NAMALWA (cell line): ENCODE measurements at regions not wholly inside any gene's neighbourhood (a gene's known extent, or its start where the extent isn't known, plus 50 kb on each side); places are given as distances from the start of the nearest gene placed in this dataset.

Source experiments
- DNase-seq: peaks from one replicate; pipeline ENCODE4 v3.0.0-alpha.2; 2015; ENCODE audit warnings: low spot score

- no peak for DNase-seq
Measured at GRCh38 chr2:15701341-15701907, 109.8 kb downstream of the DDX1 start.

GRCh38 chr2:15701991-15702390 is 110.3 kb downstream of the DDX1 start:
- DNase-seq = no peak

GRCh38 chr2:15702452-15702851 is 110.8 kb downstream of the DDX1 start:
- no peak for DNase-seq

GRCh38 chr2:15703365-15703869 is 111.7 kb downstream of the DDX1 start:
- DNase-seq = no peak

- no peak for DNase-seq
Measured at GRCh38 chr2:15704086-15704787, 112.6 kb downstream of the DDX1 start.

- DNase-seq = no peak
Measured at GRCh38 chr2:15704788-15705115, 113.1 kb downstream of the DDX1 start.

GRCh38 chr2:15705310-15705709 is 113.6 kb downstream of the DDX1 start:
- no peak for DNase-seq

GRCh38 chr2:15705839-15706386 is 114.2 kb downstream of the DDX1 start:
- DNase-seq = no peak

GRCh38 chr2:15706424-15706823 is 114.8 kb downstream of the DDX1 start:
- no peak for DNase-seq

GRCh38 chr2:15706986-15707632 is 115.4 kb downstream of the DDX1 start:
- no peak for DNase-seq

GRCh38 chr2:15708161-15708560 is 116.5 kb downstream of the DDX1 start:
- no peak for DNase-seq

- no peak for DNase-seq
Measured at GRCh38 chr2:15708865-15709820, 117.5 kb downstream of the DDX1 start.

- DNase-seq = no peak
Measured at GRCh38 chr2:15711126-15711860, 119.6 kb downstream of the DDX1 start.

GRCh38 chr2:15712551-15713342 is 121.1 kb downstream of the DDX1 start:
- no peak for DNase-seq

GRCh38 chr2:15713475-15713874 is 121.8 kb downstream of the DDX1 start:
- DNase-seq = no peak

GRCh38 chr2:15714002-15714401 is 122.3 kb downstream of the DDX1 start:
- no peak for DNase-seq

- DNase-seq = no peak
Measured at GRCh38 chr2:15714609-15715008, 122.9 kb downstream of the DDX1 start.

- no peak for DNase-seq
Measured at GRCh38 chr2:15715596-15715995, 123.9 kb downstream of the DDX1 start.

GRCh38 chr2:15718103-15718943 is 126.7 kb downstream of the DDX1 start:
- no peak for DNase-seq

GRCh38 chr2:15718944-15719323 is 127.3 kb downstream of the DDX1 start:
- DNase-seq = no peak
